GM18505 (cell line): ENCODE measurements at regions not wholly inside any gene's neighbourhood (a gene's known extent, or its start where the extent isn't known, plus 50 kb on each side); places are given as distances from the start of the nearest gene placed in this dataset.
A peak's percentile ranks its signal among the peaks of the same experiment; 100 is the strongest.

Experiments used
- ATAC-seq: cut with Tn5 transposase; IDR thresholded peaks from one replicate; pipeline ENCODE4 v1.9.1; 2021; ENCODE audit not compliant: unreplicated experiment
- POLR2A ChIP-seq: IDR thresholded peaks from 4 replicates; pipeline ENCODE4 v1.6.1; 2011; ENCODE audit warnings: borderline replicate concordance; ENCODE audit not compliant: insufficient read depth, insufficient read length; ENCODE audit errors: extremely low read depth

DNA sequence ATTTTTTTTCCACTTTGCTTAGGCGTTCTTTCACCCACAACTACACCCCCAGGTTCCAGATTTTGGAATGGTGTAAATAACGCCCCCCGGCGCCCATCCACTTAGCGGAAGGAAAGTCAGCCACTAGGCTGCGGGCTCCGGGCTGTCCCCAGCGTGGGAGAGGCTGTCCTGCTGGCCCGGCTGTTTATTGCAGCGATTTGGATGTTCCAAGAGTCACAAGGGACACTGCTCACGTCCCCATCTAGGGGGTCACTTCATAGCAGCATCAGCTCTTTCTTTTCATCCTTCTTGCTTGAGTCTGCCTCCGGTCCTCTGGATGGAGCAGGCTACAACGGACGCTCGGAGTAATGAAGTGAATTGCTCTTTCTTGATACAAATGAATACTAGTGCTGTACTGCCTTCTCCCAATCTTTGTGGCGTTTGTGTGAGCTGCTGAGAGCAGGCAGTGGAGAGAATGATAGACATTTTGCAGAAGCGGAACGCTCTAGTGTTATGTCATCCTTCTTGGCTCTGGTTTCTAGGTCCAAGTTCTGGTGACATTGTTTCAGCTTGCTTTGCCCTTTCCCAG lies 50.7 kb upstream of the PAIP2B start:
- no peak for TF ChIP-seq POLR2A
- ATAC-seq: no peak

DNA sequence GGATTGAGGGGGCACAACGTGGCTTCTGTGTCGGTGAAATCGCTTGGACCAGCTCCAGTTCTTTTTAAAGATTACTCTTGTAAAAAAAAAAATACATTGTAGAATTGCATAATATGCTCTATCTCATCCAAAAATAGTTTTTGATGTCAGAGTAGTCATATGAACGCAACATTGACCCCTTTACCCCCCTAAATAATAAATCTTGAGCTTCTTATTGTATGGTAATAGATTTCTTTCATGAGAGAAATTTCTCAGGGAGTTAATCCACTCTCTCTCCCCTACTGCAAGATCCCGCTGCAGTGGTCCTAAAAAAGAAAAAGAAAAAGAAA lies 50.2 kb upstream of the PAIP2B start:
- no peak for TF ChIP-seq POLR2A
- no peak for ATAC-seq

DNA sequence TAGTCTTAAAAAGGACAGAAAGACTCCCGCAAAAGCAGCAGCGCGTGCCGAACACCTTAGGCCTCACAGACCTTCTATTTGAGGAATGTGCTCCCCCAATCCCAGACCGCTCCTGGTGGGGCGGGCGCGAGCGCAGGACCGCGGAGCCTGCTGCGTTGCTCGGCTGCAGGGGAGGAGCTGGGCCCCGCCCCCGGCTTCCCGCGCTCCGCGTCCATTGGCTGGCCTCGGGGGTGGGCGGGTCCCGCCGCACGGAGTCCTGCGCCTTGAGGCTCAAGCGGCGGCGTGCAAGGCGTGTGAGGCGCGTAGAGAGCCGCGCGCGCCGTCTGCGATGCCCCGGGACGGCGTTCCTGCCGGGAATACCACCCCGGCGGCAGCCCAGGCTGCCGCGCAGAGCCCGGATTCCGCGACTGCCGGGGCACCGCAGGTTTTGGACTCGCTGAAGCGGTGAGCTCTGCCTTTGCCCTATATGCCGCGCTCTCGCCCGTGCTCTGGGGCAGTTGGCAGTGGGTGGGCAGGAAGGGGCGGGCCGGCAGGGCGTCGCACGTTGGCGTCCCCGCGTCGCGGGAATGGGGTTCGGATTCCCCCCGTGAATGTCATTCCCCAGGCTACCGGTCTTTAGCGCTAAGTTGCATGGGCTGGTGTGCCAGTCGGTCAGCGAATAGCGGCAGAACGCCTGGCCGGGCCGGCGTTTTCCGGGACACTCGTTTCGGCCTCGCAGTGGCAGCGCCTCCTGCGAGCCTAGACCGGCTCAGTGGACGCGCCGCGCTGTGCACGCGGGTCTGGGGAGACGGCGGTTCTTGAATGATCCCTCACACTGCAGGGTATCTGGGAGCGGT lies 49.6 kb upstream of the PAIP2B start:
- TF ChIP-seq POLR2A: peak; percentile 40
- ATAC-seq: peak; percentile 98
